ENCODE measurements at regions not wholly inside any gene's neighbourhood (a gene's known extent, or its start where the extent isn't known, plus 50 kb on each side); places are given as distances from the start of the nearest gene placed in this dataset.

DNA sequence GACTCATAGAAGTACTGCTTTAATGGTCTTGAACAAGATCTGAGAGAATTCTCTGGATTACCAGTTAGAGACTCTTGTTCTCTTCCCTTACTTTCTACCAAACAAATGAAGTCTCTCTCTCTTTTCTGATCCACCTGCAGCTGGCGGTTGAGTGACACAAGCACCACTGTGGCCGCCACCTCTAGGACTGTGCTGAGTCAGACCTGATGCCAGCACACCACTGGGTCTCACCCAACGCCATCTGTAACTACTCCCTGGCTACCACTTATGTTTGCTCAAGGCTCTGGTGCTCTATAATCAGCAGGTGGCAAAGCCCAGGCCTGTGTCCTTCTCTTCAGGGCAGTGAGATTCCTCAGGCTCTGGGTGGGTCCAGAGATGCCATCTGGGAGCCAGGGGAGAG is 1173.5 kb downstream of the RPA4 start:
- TF ChIP-seq, protein P1, sequence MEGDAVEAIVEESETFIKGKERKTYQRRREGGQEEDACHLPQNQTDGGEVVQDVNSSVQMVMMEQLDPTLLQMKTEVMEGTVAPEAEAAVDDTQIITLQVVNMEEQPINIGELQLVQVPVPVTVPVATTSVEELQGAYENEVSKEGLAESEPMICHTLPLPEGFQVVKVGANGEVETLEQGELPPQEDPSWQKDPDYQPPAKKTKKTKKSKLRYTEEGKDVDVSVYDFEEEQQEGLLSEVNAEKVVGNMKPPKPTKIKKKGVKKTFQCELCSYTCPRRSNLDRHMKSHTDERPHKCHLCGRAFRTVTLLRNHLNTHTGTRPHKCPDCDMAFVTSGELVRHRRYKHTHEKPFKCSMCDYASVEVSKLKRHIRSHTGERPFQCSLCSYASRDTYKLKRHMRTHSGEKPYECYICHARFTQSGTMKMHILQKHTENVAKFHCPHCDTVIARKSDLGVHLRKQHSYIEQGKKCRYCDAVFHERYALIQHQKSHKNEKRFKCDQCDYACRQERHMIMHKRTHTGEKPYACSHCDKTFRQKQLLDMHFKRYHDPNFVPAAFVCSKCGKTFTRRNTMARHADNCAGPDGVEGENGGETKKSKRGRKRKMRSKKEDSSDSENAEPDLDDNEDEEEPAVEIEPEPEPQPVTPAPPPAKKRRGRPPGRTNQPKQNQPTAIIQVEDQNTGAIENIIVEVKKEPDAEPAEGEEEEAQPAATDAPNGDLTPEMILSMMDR (IDR thresholded peaks at IDR 0.05), result no peak
- TF ChIP-seq, protein P2, sequence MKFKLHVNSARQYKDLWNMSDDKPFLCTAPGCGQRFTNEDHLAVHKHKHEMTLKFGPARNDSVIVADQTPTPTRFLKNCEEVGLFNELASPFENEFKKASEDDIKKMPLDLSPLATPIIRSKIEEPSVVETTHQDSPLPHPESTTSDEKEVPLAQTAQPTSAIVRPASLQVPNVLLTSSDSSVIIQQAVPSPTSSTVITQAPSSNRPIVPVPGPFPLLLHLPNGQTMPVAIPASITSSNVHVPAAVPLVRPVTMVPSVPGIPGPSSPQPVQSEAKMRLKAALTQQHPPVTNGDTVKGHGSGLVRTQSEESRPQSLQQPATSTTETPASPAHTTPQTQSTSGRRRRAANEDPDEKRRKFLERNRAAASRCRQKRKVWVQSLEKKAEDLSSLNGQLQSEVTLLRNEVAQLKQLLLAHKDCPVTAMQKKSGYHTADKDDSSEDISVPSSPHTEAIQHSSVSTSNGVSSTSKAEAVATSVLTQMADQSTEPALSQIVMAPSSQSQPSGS (CRISPR knock-in tag; IDR thresholded peaks at IDR 0.05; ENCODE audit: borderline replicate concordance, low read depth), result no peak
- TF ChIP-seq ETV6 (CRISPR knock-in tag; IDR thresholded peaks at IDR 0.05) (no peak), JUN (CRISPR knock-in tag; IDR thresholded peaks at IDR 0.05) (no peak), SP1 (CRISPR knock-in tag; conservative IDR thresholded peaks at IDR 0.05) (no peak)
- TF ChIP-seq, protein P3, sequence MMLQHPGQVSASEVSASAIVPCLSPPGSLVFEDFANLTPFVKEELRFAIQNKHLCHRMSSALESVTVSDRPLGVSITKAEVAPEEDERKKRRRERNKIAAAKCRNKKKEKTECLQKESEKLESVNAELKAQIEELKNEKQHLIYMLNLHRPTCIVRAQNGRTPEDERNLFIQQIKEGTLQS (CRISPR knock-in tag; conservative IDR thresholded peaks at IDR 0.05), result no peak
- TF ChIP-seq, protein P4, sequence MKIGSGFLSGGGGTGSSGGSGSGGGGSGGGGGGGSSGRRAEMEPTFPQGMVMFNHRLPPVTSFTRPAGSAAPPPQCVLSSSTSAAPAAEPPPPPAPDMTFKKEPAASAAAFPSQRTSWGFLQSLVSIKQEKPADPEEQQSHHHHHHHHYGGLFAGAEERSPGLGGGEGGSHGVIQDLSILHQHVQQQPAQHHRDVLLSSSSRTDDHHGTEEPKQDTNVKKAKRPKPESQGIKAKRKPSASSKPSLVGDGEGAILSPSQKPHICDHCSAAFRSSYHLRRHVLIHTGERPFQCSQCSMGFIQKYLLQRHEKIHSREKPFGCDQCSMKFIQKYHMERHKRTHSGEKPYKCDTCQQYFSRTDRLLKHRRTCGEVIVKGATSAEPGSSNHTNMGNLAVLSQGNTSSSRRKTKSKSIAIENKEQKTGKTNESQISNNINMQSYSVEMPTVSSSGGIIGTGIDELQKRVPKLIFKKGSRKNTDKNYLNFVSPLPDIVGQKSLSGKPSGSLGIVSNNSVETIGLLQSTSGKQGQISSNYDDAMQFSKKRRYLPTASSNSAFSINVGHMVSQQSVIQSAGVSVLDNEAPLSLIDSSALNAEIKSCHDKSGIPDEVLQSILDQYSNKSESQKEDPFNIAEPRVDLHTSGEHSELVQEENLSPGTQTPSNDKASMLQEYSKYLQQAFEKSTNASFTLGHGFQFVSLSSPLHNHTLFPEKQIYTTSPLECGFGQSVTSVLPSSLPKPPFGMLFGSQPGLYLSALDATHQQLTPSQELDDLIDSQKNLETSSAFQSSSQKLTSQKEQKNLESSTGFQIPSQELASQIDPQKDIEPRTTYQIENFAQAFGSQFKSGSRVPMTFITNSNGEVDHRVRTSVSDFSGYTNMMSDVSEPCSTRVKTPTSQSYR (CRISPR knock-in tag; IDR thresholded peaks at IDR 0.05), result no peak
- TF ChIP-seq, protein P5, sequence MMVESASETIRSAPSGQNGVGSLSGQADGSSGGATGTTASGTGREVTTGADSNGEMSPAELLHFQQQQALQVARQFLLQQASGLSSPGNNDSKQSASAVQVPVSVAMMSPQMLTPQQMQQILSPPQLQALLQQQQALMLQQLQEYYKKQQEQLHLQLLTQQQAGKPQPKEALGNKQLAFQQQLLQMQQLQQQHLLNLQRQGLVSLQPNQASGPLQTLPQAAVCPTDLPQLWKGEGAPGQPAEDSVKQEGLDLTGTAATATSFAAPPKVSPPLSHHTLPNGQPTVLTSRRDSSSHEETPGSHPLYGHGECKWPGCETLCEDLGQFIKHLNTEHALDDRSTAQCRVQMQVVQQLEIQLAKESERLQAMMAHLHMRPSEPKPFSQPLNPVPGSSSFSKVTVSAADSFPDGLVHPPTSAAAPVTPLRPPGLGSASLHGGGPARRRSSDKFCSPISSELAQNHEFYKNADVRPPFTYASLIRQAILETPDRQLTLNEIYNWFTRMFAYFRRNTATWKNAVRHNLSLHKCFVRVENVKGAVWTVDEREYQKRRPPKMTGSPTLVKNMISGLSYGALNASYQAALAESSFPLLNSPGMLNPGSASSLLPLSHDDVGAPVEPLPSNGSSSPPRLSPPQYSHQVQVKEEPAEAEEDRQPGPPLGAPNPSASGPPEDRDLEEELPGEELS (CRISPR knock-in tag; IDR thresholded peaks at IDR 0.05), result no peak
- TF ChIP-seq, protein P6, sequence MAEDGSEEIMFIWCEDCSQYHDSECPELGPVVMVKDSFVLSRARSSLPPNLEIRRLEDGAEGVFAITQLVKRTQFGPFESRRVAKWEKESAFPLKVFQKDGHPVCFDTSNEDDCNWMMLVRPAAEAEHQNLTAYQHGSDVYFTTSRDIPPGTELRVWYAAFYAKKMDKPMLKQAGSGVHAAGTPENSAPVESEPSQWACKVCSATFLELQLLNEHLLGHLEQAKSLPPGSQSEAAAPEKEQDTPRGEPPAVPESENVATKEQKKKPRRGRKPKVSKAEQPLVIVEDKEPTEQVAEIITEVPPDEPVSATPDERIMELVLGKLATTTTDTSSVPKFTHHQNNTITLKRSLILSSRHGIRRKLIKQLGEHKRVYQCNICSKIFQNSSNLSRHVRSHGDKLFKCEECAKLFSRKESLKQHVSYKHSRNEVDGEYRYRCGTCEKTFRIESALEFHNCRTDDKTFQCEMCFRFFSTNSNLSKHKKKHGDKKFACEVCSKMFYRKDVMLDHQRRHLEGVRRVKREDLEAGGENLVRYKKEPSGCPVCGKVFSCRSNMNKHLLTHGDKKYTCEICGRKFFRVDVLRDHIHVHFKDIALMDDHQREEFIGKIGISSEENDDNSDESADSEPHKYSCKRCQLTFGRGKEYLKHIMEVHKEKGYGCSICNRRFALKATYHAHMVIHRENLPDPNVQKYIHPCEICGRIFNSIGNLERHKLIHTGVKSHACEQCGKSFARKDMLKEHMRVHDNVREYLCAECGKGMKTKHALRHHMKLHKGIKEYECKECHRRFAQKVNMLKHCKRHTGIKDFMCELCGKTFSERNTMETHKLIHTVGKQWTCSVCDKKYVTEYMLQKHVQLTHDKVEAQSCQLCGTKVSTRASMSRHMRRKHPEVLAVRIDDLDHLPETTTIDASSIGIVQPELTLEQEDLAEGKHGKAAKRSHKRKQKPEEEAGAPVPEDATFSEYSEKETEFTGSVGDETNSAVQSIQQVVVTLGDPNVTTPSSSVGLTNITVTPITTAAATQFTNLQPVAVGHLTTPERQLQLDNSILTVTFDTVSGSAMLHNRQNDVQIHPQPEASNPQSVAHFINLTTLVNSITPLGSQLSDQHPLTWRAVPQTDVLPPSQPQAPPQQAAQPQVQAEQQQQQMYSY (CRISPR knock-in tag; IDR thresholded peaks at IDR 0.05), result no peak
